ENCODE measurements at regions not wholly inside any gene's neighbourhood (a gene's known extent, or its start where the extent isn't known, plus 50 kb on each side); places are given as distances from the start of the nearest gene placed in this dataset.

- DNase-seq, result no peak
These were observed 128.1 kb upstream of the JUN start for GRCh38 chr1:58911841-58912499.

GRCh38 chr1:58914925-58915324 is 131.1 kb upstream of the JUN start:
- DNase-seq, result no peak

- no peak for DNase-seq
These were observed 133.6 kb upstream of the JUN start for GRCh38 chr1:58917436-58917835.

- no peak for DNase-seq
These were observed 135.5 kb upstream of the JUN start for GRCh38 chr1:58919226-58919958.

- no peak for DNase-seq
These were observed 136.1 kb upstream of the JUN start for GRCh38 chr1:58919959-58920321.

GRCh38 chr1:58921342-58921741 is 137.5 kb upstream of the JUN start:
- DNase-seq, result no peak

GRCh38 chr1:58921751-58922150 is 137.9 kb upstream of the JUN start:
- no peak for DNase-seq

- DNase-seq, result no peak
These were observed 138.6 kb upstream of the JUN start for GRCh38 chr1:58922302-58923089.

GRCh38 chr1:58923090-58923470 is 139.2 kb upstream of the JUN start:
- DNase-seq, result no peak

- DNase-seq, result no peak
These were observed 140.2 kb upstream of the JUN start for GRCh38 chr1:58924016-58924565.

GRCh38 chr1:58924821-58925220 is 141.0 kb upstream of the JUN start:
- no peak for DNase-seq

GRCh38 chr1:58925247-58925646 is 141.4 kb upstream of the JUN start:
- DNase-seq, result no peak

GRCh38 chr1:58926152-58926551 is 142.3 kb upstream of the JUN start:
- DNase-seq, result no peak

GRCh38 chr1:58927041-58927721 is 143.3 kb upstream of the JUN start:
- no peak for DNase-seq

GRCh38 chr1:58927722-58928085 is 143.9 kb upstream of the JUN start:
- DNase-seq, result no peak

GRCh38 chr1:58928514-58928913 is 144.7 kb upstream of the JUN start:
- DNase-seq, result no peak

GRCh38 chr1:58929671-58930325 is 146.0 kb upstream of the JUN start:
- DNase-seq, result no peak

- DNase-seq, result no peak
These were observed 147.2 kb upstream of the JUN start for GRCh38 chr1:58931024-58931423.

- no peak for DNase-seq
These were observed 147.9 kb upstream of the JUN start for GRCh38 chr1:58931756-58932155.

GRCh38 chr1:58932859-58933598 is 149.2 kb upstream of the JUN start:
- DNase-seq, result no peak

- DNase-seq, result no peak
These were observed 149.7 kb upstream of the JUN start for GRCh38 chr1:58933599-58933926.

- DNase-seq, result no peak
These were observed 150.9 kb upstream of the JUN start for GRCh38 chr1:58934706-58935105.
